ENCODE measurements at regions not wholly inside any gene's neighbourhood (a gene's known extent, or its start where the extent isn't known, plus 50 kb on each side); places are given as distances from the start of the nearest gene placed in this dataset.
"Not testable (repeated sequence)": the region's sequence is repeated elsewhere in the genome, so short reads cannot be mapped to it uniquely, and the experiment has no call there.

DNA sequence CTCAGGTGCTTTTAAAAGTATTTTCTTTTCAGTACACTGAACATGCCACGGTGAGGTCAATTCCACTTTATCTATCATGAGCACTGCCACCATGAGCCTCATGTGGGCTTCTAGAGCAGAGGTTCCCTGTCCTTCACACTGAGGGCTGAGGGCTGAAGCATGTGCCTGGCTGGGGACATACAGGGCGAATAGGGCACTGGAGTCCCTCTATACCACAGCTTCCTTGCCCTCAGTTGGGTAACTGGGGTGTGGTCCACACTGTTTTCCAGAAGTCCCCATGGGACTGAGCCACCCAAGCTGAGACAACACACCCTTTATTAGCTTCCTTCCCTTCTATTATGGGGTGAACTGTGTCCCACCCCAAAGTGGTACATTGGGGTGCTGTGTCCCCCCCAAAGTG lies 172.2 kb upstream of the ID2 start:
- DNase-seq (ENCODE audit: low read depth) = no peak
- TF ChIP-seq, protein P1, sequence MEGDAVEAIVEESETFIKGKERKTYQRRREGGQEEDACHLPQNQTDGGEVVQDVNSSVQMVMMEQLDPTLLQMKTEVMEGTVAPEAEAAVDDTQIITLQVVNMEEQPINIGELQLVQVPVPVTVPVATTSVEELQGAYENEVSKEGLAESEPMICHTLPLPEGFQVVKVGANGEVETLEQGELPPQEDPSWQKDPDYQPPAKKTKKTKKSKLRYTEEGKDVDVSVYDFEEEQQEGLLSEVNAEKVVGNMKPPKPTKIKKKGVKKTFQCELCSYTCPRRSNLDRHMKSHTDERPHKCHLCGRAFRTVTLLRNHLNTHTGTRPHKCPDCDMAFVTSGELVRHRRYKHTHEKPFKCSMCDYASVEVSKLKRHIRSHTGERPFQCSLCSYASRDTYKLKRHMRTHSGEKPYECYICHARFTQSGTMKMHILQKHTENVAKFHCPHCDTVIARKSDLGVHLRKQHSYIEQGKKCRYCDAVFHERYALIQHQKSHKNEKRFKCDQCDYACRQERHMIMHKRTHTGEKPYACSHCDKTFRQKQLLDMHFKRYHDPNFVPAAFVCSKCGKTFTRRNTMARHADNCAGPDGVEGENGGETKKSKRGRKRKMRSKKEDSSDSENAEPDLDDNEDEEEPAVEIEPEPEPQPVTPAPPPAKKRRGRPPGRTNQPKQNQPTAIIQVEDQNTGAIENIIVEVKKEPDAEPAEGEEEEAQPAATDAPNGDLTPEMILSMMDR (conservative IDR thresholded peaks at IDR 0.05; ENCODE audit: low read depth, low read length) = no peak
- H3K4me3 ChIP-seq (ENCODE audit: low read length) = no peak overlapping the region

DNA sequence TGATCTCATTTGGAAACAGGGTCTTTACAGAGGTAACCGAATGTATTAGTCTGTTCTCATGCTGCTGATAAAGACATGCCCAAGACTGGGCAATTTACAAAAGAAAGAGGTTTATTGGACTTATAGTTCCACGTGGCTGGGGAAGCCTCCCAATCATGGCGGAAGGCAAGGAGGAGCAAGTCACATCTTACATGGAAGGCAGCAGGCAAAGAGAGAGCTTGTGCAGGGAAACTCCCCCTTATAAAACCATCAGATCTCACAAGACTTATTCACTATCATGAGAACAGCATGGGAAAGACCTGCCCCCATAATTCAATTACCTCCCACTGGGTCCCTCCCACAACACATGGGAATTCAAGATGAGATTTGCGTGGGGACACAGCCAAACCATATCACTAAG lies 171.8 kb upstream of the ID2 start:
- not testable (repeated sequence) for H3K4me3 ChIP-seq (ENCODE audit: low read length); DNase-seq (ENCODE audit: low read depth)

DNA sequence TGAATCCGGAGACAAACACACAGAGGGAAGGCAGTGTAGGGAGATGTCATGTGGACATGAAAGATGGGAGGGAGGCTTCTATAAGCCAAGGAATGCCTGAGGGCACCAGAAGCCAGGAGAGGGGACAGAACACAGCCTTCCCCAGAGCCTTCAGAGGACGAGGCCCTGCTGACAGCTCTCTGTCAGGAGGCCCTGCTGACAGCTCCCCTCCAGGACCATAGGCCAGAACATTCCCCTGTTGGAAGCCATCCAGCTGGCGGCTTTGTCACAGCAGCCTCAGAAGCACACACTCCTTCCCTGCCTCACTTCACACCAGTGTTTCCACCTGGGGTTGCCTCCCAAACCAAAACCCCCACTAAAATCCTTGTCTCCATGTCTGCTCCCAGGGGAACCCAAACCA lies 171.3 kb upstream of the ID2 start:
- TF ChIP-seq, protein P1 (conservative IDR thresholded peaks at IDR 0.05; ENCODE audit: low read depth, low read length) = no peak
- no peak for DNase-seq (ENCODE audit: low read depth)

DNA sequence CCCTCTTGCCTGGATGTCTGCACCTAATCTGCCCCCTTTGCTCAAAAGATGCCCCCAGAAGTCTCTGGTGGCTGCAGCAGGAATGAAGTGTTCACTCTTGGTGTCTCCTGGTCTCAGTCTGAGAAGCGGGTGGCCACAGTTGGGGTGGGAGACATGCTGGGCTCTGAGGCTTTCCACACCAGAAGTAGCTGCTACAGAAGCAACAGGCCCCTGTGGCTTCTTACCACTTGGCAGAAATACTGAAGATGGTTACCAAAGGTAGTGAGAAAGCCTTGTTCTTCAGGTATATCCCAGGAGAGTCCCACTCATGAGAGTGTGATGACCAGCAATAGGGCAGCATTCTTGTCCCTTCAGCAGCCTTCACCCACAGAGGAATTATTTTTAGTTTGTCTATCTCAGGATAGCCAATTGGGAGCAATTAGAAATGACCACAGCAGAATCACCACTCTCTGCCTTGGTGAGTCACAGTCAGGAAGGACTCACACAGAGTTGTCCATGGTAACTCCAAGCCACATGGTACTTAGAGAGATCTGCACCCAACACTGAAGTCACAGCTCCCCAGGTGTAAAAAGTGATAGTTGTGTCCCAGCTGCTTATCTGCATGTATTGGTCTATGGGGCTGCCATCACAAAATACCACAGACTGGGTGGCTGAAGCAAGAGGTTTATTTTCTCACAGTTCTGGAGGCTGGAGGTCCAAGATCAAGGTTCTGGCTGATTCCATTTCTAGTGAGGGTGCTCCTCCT lies 169.8 kb upstream of the ID2 start:
- no peak for DNase-seq (ENCODE audit: low read depth)
- no peak overlapping the region for H3K4me3 ChIP-seq (ENCODE audit: low read length)
- TF ChIP-seq, protein P1 (conservative IDR thresholded peaks at IDR 0.05; ENCODE audit: low read depth, low read length) = no peak

More for the DNA sequence above, 171.3 kb upstream of the ID2 start:
- H3K4me3 ChIP-seq (ENCODE audit: low read length) = no peak overlapping the region

DNA sequence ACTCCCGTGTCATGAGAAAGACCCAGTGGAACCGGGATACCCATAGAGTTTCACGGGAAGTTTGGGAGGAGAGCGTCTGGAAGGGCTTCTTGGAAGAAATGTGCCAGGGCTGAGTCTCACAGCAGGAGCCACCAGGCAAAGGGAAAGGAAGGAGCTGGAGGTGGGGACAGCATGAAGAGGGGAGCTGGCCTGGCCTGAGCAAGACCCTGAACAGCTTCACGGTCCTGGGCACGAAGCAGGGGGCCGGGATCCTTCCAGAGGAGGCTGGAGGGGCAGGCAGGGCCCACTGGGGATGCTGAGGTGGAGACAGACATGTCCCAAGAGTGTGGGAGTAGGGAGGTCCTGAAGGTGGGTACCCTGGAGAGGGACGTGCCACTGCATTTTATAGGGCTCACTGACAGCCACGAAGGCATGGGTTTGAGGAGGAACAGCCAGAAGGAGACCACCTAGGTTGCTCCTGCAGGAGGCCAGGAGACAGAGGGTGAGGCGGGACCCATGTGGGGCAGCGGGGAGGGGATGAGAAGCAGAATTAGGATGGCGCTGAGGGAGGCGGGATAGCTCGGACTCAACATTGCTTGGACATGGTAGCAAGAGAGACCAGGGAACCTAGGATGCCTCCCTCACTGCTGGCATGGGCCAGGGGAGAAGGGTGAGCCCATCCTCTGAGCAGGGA lies 168.1 kb upstream of the ID2 start:
- DNase-seq (ENCODE audit: low read depth) = no peak
- H3K4me3 ChIP-seq (ENCODE audit: low read length) = no peak overlapping the region
- TF ChIP-seq, protein P1 (conservative IDR thresholded peaks at IDR 0.05; ENCODE audit: low read depth, low read length) = no peak

DNA sequence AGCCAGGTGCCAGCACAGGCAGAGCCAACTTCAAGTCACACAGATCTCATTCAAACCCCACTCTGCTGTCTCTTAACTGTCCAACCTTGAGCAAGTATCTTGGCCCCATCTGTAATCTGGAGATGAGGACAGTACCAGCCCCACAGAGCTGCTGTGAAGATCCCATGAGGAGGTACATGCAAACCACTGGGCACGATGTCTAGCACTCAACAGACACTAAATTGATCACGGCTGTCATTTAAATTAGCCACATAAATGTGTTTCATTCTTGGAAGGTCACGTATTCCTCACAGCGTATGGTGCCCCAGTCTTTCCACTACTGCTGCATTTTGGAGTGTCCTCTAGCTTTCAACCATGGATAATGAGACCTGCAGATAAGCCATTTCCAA lies 167.6 kb upstream of the ID2 start:
- TF ChIP-seq, protein P1 (conservative IDR thresholded peaks at IDR 0.05; ENCODE audit: low read depth, low read length) = no peak
- H3K4me3 ChIP-seq (ENCODE audit: low read length) = no peak overlapping the region
- DNase-seq (ENCODE audit: low read depth) = no peak

DNA sequence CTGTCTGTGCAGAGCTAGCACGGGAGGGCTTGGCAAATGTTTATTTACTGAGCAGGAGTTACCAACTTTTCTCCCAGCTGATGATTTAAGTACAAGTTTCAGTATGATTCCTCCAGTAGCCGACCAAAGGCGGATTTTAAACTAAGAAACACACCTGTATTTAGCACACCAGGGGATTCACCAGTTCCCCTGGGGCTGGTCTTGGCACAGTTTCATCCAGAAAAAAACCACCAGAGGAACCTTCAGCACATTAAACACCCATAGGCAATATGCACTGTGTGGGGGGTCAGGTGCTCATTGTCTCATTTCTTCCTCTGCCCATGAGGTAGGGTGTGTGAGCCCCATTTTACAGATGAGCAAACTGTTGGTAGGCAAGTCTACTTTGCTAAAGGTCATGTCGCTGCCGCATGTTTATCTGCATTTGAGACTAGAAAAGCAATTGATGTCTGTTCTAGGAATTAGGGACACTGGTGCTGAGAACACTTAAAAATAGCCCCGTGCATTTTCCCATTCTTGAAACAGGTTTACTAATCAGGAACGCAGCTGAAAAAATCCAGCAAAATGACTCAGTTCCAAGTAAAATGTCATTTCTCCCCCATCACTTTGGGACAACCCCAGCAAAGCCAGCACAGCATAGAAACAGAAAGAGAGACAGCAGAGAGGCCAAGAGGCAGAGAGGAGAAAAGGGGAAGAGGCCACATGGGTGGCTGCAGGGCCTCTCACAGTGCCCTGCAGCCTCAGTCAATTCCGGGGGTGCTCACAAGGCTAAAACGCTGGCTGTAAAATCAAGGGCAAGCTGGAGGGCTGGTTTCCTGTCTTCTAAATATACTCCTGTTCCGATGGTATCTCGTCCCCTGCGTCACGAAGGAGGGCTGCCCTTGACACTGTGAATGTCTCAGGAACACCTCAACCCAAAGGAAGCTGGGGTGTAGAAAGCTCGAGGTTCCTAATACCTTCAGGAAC lies 166.8 kb upstream of the ID2 start:
- no peak for DNase-seq (ENCODE audit: low read depth)
- H3K4me3 ChIP-seq (ENCODE audit: low read length) = no peak overlapping the region
- TF ChIP-seq, protein P1 (conservative IDR thresholded peaks at IDR 0.05; ENCODE audit: low read depth, low read length) = no peak

All from retinal pigment epithelial cell (primary cell).